ENCODE measurements at regions not wholly inside any gene's neighbourhood (a gene's known extent, or its start where the extent isn't known, plus 50 kb on each side); places are given as distances from the start of the nearest gene placed in this dataset.

DNA sequence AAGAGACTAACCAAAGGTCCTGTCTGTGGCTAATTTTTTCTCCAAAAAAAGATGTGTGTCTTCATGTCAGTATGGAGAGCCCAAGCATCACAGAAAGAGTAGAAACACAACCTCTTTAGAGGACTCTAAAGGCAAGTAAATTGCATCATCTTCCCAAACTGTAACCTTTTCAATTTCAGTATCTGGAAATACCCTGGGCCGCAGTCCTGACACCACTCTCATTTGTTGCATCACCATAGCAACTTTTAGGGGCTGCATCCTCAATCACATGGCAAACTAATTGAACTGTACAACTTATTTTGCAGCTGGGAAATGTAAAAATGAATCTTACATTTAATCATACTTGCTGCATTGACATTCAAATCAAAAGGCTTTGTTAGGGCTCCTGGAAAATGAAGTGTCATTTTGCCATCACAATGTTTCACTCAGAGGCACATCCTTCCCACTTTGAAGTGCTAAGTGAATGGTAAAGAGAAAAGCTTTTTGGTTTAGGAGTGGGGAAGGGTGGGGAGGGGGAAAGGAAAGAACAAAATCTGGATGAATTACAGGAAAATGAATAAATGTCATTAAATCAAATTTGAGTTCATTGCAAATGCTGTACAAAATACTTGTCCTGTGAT is 60.6 kb upstream of the GRIA1 start:
- H3K4me3 ChIP-seq (ENCODE audit: low read depth, low read length): no peak overlapping the region
- TF ChIP-seq, protein P1, sequence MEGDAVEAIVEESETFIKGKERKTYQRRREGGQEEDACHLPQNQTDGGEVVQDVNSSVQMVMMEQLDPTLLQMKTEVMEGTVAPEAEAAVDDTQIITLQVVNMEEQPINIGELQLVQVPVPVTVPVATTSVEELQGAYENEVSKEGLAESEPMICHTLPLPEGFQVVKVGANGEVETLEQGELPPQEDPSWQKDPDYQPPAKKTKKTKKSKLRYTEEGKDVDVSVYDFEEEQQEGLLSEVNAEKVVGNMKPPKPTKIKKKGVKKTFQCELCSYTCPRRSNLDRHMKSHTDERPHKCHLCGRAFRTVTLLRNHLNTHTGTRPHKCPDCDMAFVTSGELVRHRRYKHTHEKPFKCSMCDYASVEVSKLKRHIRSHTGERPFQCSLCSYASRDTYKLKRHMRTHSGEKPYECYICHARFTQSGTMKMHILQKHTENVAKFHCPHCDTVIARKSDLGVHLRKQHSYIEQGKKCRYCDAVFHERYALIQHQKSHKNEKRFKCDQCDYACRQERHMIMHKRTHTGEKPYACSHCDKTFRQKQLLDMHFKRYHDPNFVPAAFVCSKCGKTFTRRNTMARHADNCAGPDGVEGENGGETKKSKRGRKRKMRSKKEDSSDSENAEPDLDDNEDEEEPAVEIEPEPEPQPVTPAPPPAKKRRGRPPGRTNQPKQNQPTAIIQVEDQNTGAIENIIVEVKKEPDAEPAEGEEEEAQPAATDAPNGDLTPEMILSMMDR (IDR thresholded peaks at IDR 0.05; ENCODE audit: low read depth, low read length, missing control alignments): no peak
- DNase-seq (ENCODE audit: low read depth): no peak

DNA sequence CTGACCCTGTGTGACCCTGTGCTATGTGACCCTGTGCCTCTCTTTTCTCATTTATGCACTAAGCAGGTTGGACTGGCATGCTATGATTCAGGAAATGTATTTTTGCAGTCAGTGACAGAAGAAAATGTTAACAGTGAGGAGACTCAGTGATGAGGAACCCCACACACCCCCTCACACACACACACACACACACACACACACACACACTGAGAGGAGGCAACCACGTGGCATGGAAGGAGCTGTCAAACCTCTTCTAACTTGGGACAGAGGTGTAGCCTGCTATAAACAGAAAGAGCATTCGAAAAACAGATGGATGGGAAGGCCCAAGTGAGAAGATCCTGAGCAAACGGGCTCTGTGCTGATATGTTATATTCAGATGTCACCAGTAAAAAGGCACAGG is 57.9 kb upstream of the GRIA1 start:
- no peak overlapping the region for H3K4me3 ChIP-seq (ENCODE audit: low read depth, low read length)
- TF ChIP-seq, protein P1 (IDR thresholded peaks at IDR 0.05; ENCODE audit: low read depth, low read length, missing control alignments): no peak
- DNase-seq (ENCODE audit: low read depth): no peak

DNA sequence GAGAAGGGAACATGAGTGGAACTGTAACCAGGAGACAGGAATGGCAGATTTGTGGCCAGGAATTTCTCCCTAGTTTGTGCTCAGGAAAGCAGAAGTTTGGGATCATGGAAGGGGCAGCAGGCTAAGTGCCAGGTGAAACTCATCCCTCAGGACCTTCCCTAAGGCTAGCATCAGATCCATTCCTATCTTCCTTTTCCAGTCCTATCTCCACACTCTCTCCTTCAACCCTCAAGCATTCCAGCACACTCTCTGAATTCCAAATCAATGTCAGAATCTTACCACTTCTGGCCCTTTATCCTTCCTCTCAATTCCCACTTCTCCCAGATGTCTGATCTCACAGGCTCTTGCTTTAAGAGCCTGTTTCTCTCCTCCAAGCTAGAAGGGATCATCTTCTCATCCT is 53.2 kb upstream of the GRIA1 start:
- no peak overlapping the region for H3K4me3 ChIP-seq (ENCODE audit: low read depth, low read length)

DNA sequence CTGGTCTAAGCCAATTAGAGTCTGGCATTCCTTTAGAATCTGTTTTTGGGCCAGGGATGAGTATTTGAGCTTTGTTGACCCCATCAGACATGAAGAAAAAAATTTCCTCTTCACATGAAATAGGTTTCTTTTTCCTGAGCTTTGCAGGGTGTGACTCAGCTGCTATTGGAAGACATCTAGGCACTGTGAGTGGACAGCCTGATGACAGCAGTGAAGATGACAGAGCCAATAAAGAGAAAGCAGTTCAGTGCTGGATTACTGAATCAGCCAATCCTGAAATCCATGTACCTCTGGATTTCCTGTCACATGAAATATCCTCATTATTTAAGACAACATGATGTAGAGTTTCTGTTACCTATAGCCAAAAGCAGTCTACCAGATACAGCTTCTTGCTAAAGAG is 51.3 kb upstream of the GRIA1 start:
- TF ChIP-seq, protein P1 (IDR thresholded peaks at IDR 0.05; ENCODE audit: low read depth, low read length, missing control alignments): no peak
- no peak for DNase-seq (ENCODE audit: low read depth)
- H3K4me3 ChIP-seq (ENCODE audit: low read depth, low read length): no peak overlapping the region

More for the DNA sequence above, 53.2 kb upstream of the GRIA1 start:
- no peak for DNase-seq (ENCODE audit: low read depth)
- TF ChIP-seq, protein P1 (IDR thresholded peaks at IDR 0.05; ENCODE audit: low read depth, low read length, missing control alignments): no peak
